Progenitor cell of endocrine pancreas (in vitro differentiated cells): ENCODE measurements at regions not wholly inside any gene's neighbourhood (a gene's known extent, or its start where the extent isn't known, plus 50 kb on each side); places are given as distances from the start of the nearest gene placed in this dataset.

Experiments
- DNase-seq: peaks from one replicate; pipeline ENCODE4 v3.0.0; 2021; ENCODE audit warnings: low spot score; ENCODE audit not compliant: unreplicated experiment
- H3K27ac Mint-ChIP-seq: 2 replicates; pipeline ENCODE4 v1.8.0; 2021; ENCODE audit warnings: mild to moderate bottlenecking, moderate library complexity, mixed read lengths
- H3K27me3 Mint-ChIP-seq: 2 replicates; pipeline ENCODE4 v1.8.0; 2021; ENCODE audit warnings: mixed read lengths
- H3K36me3 Mint-ChIP-seq: 2 replicates; pipeline ENCODE4 v1.8.0; 2022; ENCODE audit warnings: mixed read lengths; ENCODE audit not compliant: insufficient read depth
- H3K4me1 Mint-ChIP-seq: 2 replicates; pipeline ENCODE4 v1.8.0; 2021; ENCODE audit warnings: low read depth, mixed read lengths
- H3K4me3 Mint-ChIP-seq: 2 replicates; pipeline ENCODE4 v1.8.0; 2021; ENCODE audit warnings: low read depth, mild to moderate bottlenecking, moderate library complexity, mixed read lengths
- H3K9me3 Mint-ChIP-seq: 2 replicates; pipeline ENCODE4 v1.8.0; 2021; ENCODE audit warnings: low read depth, mixed read lengths
- TF ChIP-seq, protein P1 (sequence below): fragments of 200-600 bp; sonication (generic); IDR thresholded peaks from one replicate; pipeline ENCODE4 v1.5.0; 2021; ENCODE audit warnings: antibody characterized with exemption, mild to moderate bottlenecking; ENCODE audit not compliant: unreplicated experiment

- H3K36me3 Mint-ChIP-seq = no peaks in the 10 kb centered on the region
- no peak overlapping the region for H3K4me3 Mint-ChIP-seq
- no peaks in the 10 kb centered on the region for H3K4me1 Mint-ChIP-seq
- TF ChIP-seq, protein P1, sequence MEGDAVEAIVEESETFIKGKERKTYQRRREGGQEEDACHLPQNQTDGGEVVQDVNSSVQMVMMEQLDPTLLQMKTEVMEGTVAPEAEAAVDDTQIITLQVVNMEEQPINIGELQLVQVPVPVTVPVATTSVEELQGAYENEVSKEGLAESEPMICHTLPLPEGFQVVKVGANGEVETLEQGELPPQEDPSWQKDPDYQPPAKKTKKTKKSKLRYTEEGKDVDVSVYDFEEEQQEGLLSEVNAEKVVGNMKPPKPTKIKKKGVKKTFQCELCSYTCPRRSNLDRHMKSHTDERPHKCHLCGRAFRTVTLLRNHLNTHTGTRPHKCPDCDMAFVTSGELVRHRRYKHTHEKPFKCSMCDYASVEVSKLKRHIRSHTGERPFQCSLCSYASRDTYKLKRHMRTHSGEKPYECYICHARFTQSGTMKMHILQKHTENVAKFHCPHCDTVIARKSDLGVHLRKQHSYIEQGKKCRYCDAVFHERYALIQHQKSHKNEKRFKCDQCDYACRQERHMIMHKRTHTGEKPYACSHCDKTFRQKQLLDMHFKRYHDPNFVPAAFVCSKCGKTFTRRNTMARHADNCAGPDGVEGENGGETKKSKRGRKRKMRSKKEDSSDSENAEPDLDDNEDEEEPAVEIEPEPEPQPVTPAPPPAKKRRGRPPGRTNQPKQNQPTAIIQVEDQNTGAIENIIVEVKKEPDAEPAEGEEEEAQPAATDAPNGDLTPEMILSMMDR = no peak
- H3K9me3 Mint-ChIP-seq = no peaks in the 10 kb centered on the region
- H3K27ac Mint-ChIP-seq = no peak overlapping the region
- DNase-seq = no peak
- H3K27me3 Mint-ChIP-seq = peaks cover 8% of the 10 kb centered on the region
Measured at GRCh38 chr16:6160871-6161270, 1063.3 kb upstream of the EEF2KMT start.

DNA sequence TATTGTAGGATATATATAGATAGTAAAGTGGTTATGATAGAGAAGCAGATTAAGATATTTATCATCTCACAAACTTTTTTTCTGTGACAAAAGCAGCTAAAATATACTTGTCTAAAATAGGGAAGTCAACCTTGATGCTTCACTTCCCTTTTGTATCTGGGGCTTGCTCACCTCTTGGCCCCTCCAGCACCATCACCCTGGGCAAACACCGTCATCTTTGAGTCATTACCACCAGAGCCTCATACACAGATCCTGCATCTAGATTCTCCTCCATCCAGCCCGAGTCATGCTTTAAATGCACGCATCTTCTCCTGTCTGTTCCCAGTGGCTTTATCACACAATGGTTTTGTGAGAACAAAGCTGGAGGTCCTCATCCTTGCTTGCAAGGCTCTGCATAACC, 1062.7 kb upstream of the EEF2KMT start:
- Mint-ChIP-seq H3K9me3 (no peaks in the 10 kb centered on the region), H3K4me3 (no peak overlapping the region)

DNA sequence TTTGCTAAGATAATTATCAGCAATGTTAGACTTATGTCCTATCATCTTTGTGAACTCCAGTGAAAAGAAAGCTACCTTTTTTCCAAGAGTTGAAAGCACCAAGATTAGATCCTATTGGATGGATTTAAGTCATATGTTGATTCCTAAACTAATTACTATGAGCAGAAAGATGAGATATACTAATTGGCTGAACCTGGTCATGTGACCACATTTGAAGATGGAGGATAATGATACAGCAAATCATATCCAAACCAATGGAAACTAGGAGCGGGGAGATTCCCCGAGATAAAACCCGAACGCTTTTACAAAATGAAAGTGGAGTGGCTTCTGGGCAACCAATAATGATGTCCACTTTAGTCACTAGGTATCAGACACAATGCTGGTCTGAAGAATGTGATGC, 1060.2 kb upstream of the EEF2KMT start:
- Mint-ChIP-seq H3K9me3 (no peaks in the 10 kb centered on the region), H3K27ac (no peak overlapping the region), H3K27me3 (peaks cover 6% of the 10 kb centered on the region), H3K36me3 (no peaks in the 10 kb centered on the region), H3K4me1 (no peaks in the 10 kb centered on the region), H3K4me3 (no peak overlapping the region)
- no peak for DNase-seq
- TF ChIP-seq, protein P1 = no peak

More for the DNA sequence above, 1062.7 kb upstream of the EEF2KMT start:
- H3K27ac Mint-ChIP-seq = no peak overlapping the region
- H3K36me3 Mint-ChIP-seq = no peaks in the 10 kb centered on the region
- no peaks in the 10 kb centered on the region for H3K4me1 Mint-ChIP-seq
- DNase-seq = no peak
- H3K27me3 Mint-ChIP-seq = peaks cover 6% of the 10 kb centered on the region
- TF ChIP-seq, protein P1 = no peak

DNA sequence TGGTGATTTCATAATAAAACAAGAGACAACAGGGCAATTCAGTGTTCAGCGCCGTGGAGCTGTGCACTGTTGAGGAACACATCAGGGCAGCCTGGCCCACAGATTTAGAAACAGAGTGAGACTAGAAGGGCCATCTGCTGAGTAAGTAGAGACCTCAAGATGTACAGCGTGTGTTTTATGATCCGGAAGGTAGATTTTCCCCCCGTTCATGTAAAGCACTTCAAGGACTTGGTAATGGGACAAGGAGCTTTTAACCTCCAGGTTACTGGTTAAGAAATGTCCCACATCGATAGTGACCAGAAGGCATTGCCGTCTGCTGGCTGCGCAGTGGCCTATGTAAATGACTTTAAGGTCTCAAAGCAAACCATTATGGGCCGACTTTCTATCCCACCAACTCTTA, 1057.7 kb upstream of the EEF2KMT start:
- Mint-ChIP-seq H3K9me3 (no peaks in the 10 kb centered on the region), H3K27ac (no peak overlapping the region), H3K27me3 (no peaks in the 10 kb centered on the region), H3K4me1 (no peaks in the 10 kb centered on the region), H3K36me3 (no peaks in the 10 kb centered on the region), H3K4me3 (no peak overlapping the region)
- TF ChIP-seq, protein P1 = no peak
- no peak for DNase-seq

- H3K9me3 Mint-ChIP-seq = no peaks in the 10 kb centered on the region
- DNase-seq = no peak
- H3K36me3 Mint-ChIP-seq = no peaks in the 10 kb centered on the region
- TF ChIP-seq, protein P1 = no peak
- no peaks in the 10 kb centered on the region for H3K27me3 Mint-ChIP-seq
- no peak overlapping the region for H3K27ac Mint-ChIP-seq
- H3K4me3 Mint-ChIP-seq = no peak overlapping the region
- no peaks in the 10 kb centered on the region for H3K4me1 Mint-ChIP-seq
Measured at GRCh38 chr16:6153901-6154300, 1056.3 kb upstream of the EEF2KMT start.
